ENCODE measurements at regions not wholly inside any gene's neighbourhood (a gene's known extent, or its start where the extent isn't known, plus 50 kb on each side); places are given as distances from the start of the nearest gene placed in this dataset.

- Histone ChIP-seq H3K4me2 (ENCODE audit: insufficient read depth, low read length) (no peak overlapping the region), H3K4me3 (ENCODE audit: low read depth in 1 of 2, low read length in 2 of 2) (no peak overlapping the region), H3K27me3 (ENCODE audit: insufficient read depth, low read length, poor library complexity) (no peaks in the 10 kb centered on the region), H4K20me1 (ENCODE audit: insufficient read depth, low read length) (no peaks in the 10 kb centered on the region), H3K9ac (ENCODE audit: low read depth, low read length) (no peak overlapping the region), H3K4me1 (ENCODE audit: insufficient read depth, low read length) (no peaks in the 10 kb centered on the region), H3K27ac (ENCODE audit: low read length) (no peak overlapping the region), H2AFZ (ENCODE audit: low read depth, low read length) (no peak overlapping the region), H3K36me3 (ENCODE audit: insufficient read depth, low read length) (no peaks in the 10 kb centered on the region), H3K79me2 (ENCODE audit: insufficient read depth, low read length) (no peaks in the 10 kb centered on the region), H3K9me3 (ENCODE audit: insufficient read depth, low read length, severe bottlenecking) (no peaks in the 10 kb centered on the region)
- TF ChIP-seq CTCF (IDR thresholded peaks at IDR 0.05; ENCODE audit: borderline replicate concordance, extremely low read depth, low read length, poor library complexity, severe bottlenecking), result no peak
- no peak for DNase-seq
- no peak for ATAC-seq (ENCODE audit: insufficient read depth, low read depth)
These were observed 205.2 kb upstream of the RTL1 start for GRCh38 chr14:101108579-101109346.

- Histone ChIP-seq H3K4me3 (ENCODE audit: low read depth in 1 of 2, low read length in 2 of 2) (no peak overlapping the region), H3K27ac (ENCODE audit: low read length) (no peak overlapping the region), H3K9me3 (ENCODE audit: insufficient read depth, low read length, severe bottlenecking) (no peaks in the 10 kb centered on the region), H2AFZ (ENCODE audit: low read depth, low read length) (no peak overlapping the region), H3K4me1 (ENCODE audit: insufficient read depth, low read length) (no peaks in the 10 kb centered on the region), H3K4me2 (ENCODE audit: insufficient read depth, low read length) (no peak overlapping the region), H4K20me1 (ENCODE audit: insufficient read depth, low read length) (no peaks in the 10 kb centered on the region), H3K27me3 (ENCODE audit: insufficient read depth, low read length, poor library complexity) (no peaks in the 10 kb centered on the region), H3K9ac (ENCODE audit: low read depth, low read length) (no peak overlapping the region), H3K36me3 (ENCODE audit: insufficient read depth, low read length) (no peaks in the 10 kb centered on the region), H3K79me2 (ENCODE audit: insufficient read depth, low read length) (no peaks in the 10 kb centered on the region)
- no peak for ATAC-seq (ENCODE audit: insufficient read depth, low read depth)
- DNase-seq, result no peak
- TF ChIP-seq CTCF (IDR thresholded peaks at IDR 0.05; ENCODE audit: borderline replicate concordance, extremely low read depth, low read length, poor library complexity, severe bottlenecking) (no peak), EZH2 (IDR thresholded peaks at IDR 0.05; ENCODE audit: borderline replicate concordance, low read depth, low read length, severe bottlenecking) (no peak)
These were observed 205.8 kb upstream of the RTL1 start for GRCh38 chr14:101109347-101109638.

GRCh38 chr14:101109981-101110728 is 206.6 kb upstream of the RTL1 start:
- H3K27me3 ChIP-seq (ENCODE audit: insufficient read depth, low read length, poor library complexity), result no peaks in the 10 kb centered on the region
- H3K27ac ChIP-seq (ENCODE audit: low read length), result no peak overlapping the region
- no peaks in the 10 kb centered on the region for H4K20me1 ChIP-seq (ENCODE audit: insufficient read depth, low read length)
- H3K4me3 ChIP-seq (ENCODE audit: low read depth in 1 of 2, low read length in 2 of 2), result no peak overlapping the region
- H3K36me3 ChIP-seq (ENCODE audit: insufficient read depth, low read length), result no peaks in the 10 kb centered on the region
- no peak for DNase-seq
- no peak for ATAC-seq (ENCODE audit: insufficient read depth, low read depth)
- no peaks in the 10 kb centered on the region for H3K79me2 ChIP-seq (ENCODE audit: insufficient read depth, low read length)
- H3K4me1 ChIP-seq (ENCODE audit: insufficient read depth, low read length), result no peaks in the 10 kb centered on the region
- H3K9ac ChIP-seq (ENCODE audit: low read depth, low read length), result no peak overlapping the region
- H3K9me3 ChIP-seq (ENCODE audit: insufficient read depth, low read length, severe bottlenecking), result no peaks in the 10 kb centered on the region
- H3K4me2 ChIP-seq (ENCODE audit: insufficient read depth, low read length), result no peak overlapping the region
- no peak for TF ChIP-seq CTCF (IDR thresholded peaks at IDR 0.05; ENCODE audit: borderline replicate concordance, extremely low read depth, low read length, poor library complexity, severe bottlenecking)
- TF ChIP-seq EZH2 (IDR thresholded peaks at IDR 0.05; ENCODE audit: borderline replicate concordance, low read depth, low read length, severe bottlenecking), result no peak
- no peak overlapping the region for H2AFZ ChIP-seq (ENCODE audit: low read depth, low read length)
